ENCODE measurements at regions not wholly inside any gene's neighbourhood (a gene's known extent, or its start where the extent isn't known, plus 50 kb on each side); places are given as distances from the start of the nearest gene placed in this dataset.

DNA sequence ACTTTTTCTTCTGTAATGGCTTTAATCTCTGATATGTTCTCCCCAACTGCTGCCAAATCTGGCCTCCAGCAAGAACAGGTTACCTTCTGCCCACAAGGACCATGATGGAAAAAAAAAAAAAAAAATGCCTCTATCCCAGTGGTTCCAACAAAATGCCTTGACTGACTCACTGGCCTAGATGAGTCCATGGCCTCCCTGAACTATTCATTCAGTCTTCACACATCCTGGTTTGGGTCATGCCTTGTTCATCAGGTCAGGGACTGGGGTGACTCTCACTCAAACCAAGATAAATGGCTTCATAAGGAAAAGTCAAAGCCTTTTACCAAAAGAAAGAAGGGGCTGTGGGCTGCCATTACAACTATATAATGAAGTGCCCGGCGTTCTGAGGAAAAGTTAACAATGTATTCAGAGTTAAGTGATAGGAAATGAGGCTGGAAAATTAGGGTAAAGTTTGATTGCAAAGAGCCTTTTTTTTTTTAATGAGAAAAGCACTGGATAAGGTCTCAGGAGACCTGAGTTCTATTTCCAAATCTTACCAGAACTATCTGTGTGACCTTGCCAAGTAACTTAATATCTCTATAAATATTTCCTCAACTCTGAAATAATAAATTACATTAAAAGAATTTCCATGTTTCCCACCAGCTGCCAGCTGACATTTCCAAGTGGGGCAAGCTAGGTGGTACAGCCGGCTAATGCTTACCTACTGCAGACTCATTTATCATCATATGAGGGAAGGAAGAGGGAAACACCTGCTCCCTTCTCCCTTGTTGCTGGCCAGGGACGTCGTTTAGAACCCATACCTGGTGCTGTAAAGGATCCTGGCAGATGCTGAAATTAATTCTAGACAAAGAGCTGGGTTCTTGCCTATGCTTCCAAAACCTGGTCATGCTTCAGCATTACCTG, 380.0 kb upstream of the MARCKS start:
- Histone ChIP-seq H3K4ac (ENCODE audit: low read depth in 1 of 2, low read length in 2 of 2) (no peak overlapping the region), H3K79me1 (replicated peaks; ENCODE audit: low read length, poor library complexity, severe bottlenecking) (no peaks in the 10 kb centered on the region), H3K27ac (ENCODE audit: low read length, poor library complexity, severe bottlenecking) (no peak overlapping the region), H2BK5ac (ENCODE audit: low read depth, low read length, poor library complexity, severe bottlenecking) (no peak overlapping the region), H3K23ac (ENCODE audit: low read length in 2 of 2) (no peak overlapping the region), H2BK15ac (ENCODE audit: low read depth, poor library complexity, severe bottlenecking) (no peak overlapping the region), H3K27me3 (ENCODE audit: control insufficient read depth in 1 of 2, insufficient read depth in 1 of 2, low read length in 2 of 2) (no peaks in the 10 kb centered on the region), H3K9ac (ENCODE audit: low read length) (no peak overlapping the region), H3K9me3 (ENCODE audit: control insufficient read depth, low read length) (no peaks in the 10 kb centered on the region), H2BK12ac (ENCODE audit: low read length in 2 of 2) (no peak overlapping the region), H4K8ac (ENCODE audit: low read length) (no peak overlapping the region), H4K91ac (ENCODE audit: low read length) (no peak overlapping the region), H2AK5ac (ENCODE audit: low read length, severe bottlenecking) (no peak overlapping the region), H3K4me1 (ENCODE audit: control insufficient read depth, insufficient read depth, low read depth, low read length) (no peaks in the 10 kb centered on the region), H3K18ac (ENCODE audit: low read depth in 1 of 2, low read length in 2 of 2) (no peak overlapping the region), H3K14ac (ENCODE audit: low read length in 2 of 2) (no peak overlapping the region), H3K4me3 (ENCODE audit: insufficient read depth in 1 of 2, low read depth in 1 of 2, low read length in 2 of 2) (no peak overlapping the region), H2BK120ac (ENCODE audit: low read depth, low read length) (no peak overlapping the region), H3K4me2 (ENCODE audit: low read length, poor library complexity, severe bottlenecking) (no peak overlapping the region), H3K36me3 (ENCODE audit: control insufficient read depth in 1 of 2, insufficient read depth in 2 of 2, low read depth in 1 of 2, low read length in 2 of 2) (no peaks in the 10 kb centered on the region), H2AFZ (ENCODE audit: low read depth, low read length) (no peak overlapping the region)
- no peak for DNase-seq
- 91% methylated on average over 3 of the region's 5 CpGs for WGBS

DNA sequence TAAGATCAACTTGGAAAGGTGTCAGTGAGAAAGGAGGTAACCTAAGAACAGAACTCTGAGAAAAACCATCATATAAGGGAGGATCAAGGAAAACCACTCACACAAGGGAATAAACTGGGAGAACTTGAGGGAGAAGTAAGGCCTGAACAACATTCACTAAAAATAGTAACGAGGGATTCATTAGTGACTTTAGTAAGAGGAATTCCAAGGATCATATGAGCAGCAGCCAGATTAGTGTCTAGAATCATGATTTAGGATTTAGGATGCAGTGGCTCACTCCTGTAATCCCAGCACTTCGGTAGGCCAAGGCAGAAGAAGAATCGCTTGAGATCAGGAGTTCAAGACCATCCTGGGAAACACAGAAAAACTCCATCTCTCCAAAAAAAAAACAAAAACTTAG, 376.5 kb upstream of the MARCKS start:
- Histone ChIP-seq H3K4me2 (ENCODE audit: low read length, poor library complexity, severe bottlenecking) (no peak overlapping the region), H2BK12ac (ENCODE audit: low read length in 2 of 2) (no peak overlapping the region), H2BK5ac (ENCODE audit: low read depth, low read length, poor library complexity, severe bottlenecking) (no peak overlapping the region), H3K36me3 (ENCODE audit: control insufficient read depth in 1 of 2, insufficient read depth in 2 of 2, low read depth in 1 of 2, low read length in 2 of 2) (no peaks in the 10 kb centered on the region), H3K9ac (ENCODE audit: low read length) (no peak overlapping the region), H3K23ac (ENCODE audit: low read length in 2 of 2) (no peak overlapping the region), H3K27ac (ENCODE audit: low read length, poor library complexity, severe bottlenecking) (no peak overlapping the region), H2BK15ac (ENCODE audit: low read depth, poor library complexity, severe bottlenecking) (no peak overlapping the region), H3K4ac (ENCODE audit: low read depth in 1 of 2, low read length in 2 of 2) (no peak overlapping the region), H3K14ac (ENCODE audit: low read length in 2 of 2) (no peak overlapping the region), H2BK120ac (ENCODE audit: low read depth, low read length) (no peak overlapping the region), H3K18ac (ENCODE audit: low read depth in 1 of 2, low read length in 2 of 2) (no peak overlapping the region), H4K8ac (ENCODE audit: low read length) (no peak overlapping the region), H3K4me3 (ENCODE audit: insufficient read depth in 1 of 2, low read depth in 1 of 2, low read length in 2 of 2) (no peak overlapping the region), H3K27me3 (ENCODE audit: control insufficient read depth in 1 of 2, insufficient read depth in 1 of 2, low read length in 2 of 2) (no peaks in the 10 kb centered on the region), H2AK5ac (ENCODE audit: low read length, severe bottlenecking) (no peak overlapping the region), H3K4me1 (ENCODE audit: control insufficient read depth, insufficient read depth, low read depth, low read length) (no peaks in the 10 kb centered on the region), H3K79me1 (replicated peaks; ENCODE audit: low read length, poor library complexity, severe bottlenecking) (no peaks in the 10 kb centered on the region), H3K9me3 (ENCODE audit: control insufficient read depth, low read length) (no peaks in the 10 kb centered on the region), H4K91ac (ENCODE audit: low read length) (no peak overlapping the region), H2AFZ (ENCODE audit: low read depth, low read length) (no peak overlapping the region)
- DNase-seq, result no peak
- 88% methylated on average over 2 of the region's 3 CpGs for WGBS

- no peak overlapping the region for H2BK15ac ChIP-seq (ENCODE audit: low read depth, poor library complexity, severe bottlenecking)
- H3K4me1 ChIP-seq (ENCODE audit: control insufficient read depth, insufficient read depth, low read depth, low read length), result no peaks in the 10 kb centered on the region
- no peaks in the 10 kb centered on the region for H3K9me3 ChIP-seq (ENCODE audit: control insufficient read depth, low read length)
- H3K18ac ChIP-seq (ENCODE audit: low read depth in 1 of 2, low read length in 2 of 2), result no peak overlapping the region
- H3K36me3 ChIP-seq (ENCODE audit: control insufficient read depth in 1 of 2, insufficient read depth in 2 of 2, low read depth in 1 of 2, low read length in 2 of 2), result no peaks in the 10 kb centered on the region
- H3K23ac ChIP-seq (ENCODE audit: low read length in 2 of 2), result no peak overlapping the region
- no peak overlapping the region for H2BK120ac ChIP-seq (ENCODE audit: low read depth, low read length)
- H3K9ac ChIP-seq (ENCODE audit: low read length), result no peak overlapping the region
- DNase-seq, result peak; percentile 26
- H3K4me2 ChIP-seq (ENCODE audit: low read length, poor library complexity, severe bottlenecking), result no peak overlapping the region
- no peak overlapping the region for H3K14ac ChIP-seq (ENCODE audit: low read length in 2 of 2)
- no peaks in the 10 kb centered on the region for H3K79me1 ChIP-seq (replicated peaks; ENCODE audit: low read length, poor library complexity, severe bottlenecking)
- no peak overlapping the region for H2BK12ac ChIP-seq (ENCODE audit: low read length in 2 of 2)
- H3K4ac ChIP-seq (ENCODE audit: low read depth in 1 of 2, low read length in 2 of 2), result no peak overlapping the region
- peak overlapping the region; percentile 39 for H4K8ac ChIP-seq (ENCODE audit: low read length)
- H2BK5ac ChIP-seq (ENCODE audit: low read depth, low read length, poor library complexity, severe bottlenecking), result no peak overlapping the region
- no peak overlapping the region for H3K4me3 ChIP-seq (ENCODE audit: insufficient read depth in 1 of 2, low read depth in 1 of 2, low read length in 2 of 2)
- H2AFZ ChIP-seq (ENCODE audit: low read depth, low read length), result no peak overlapping the region
- H4K91ac ChIP-seq (ENCODE audit: low read length), result no peak overlapping the region
- no peak overlapping the region for H2AK5ac ChIP-seq (ENCODE audit: low read length, severe bottlenecking)
- H3K27me3 ChIP-seq (ENCODE audit: control insufficient read depth in 1 of 2, insufficient read depth in 1 of 2, low read length in 2 of 2), result no peaks in the 10 kb centered on the region
- WGBS, result 80% methylated on average over 4 of the region's 4 CpGs
- no peak overlapping the region for H3K27ac ChIP-seq (ENCODE audit: low read length, poor library complexity, severe bottlenecking)
Observed at GRCh38 chr6:113481458-113481857, 375.7 kb upstream of the MARCKS start.

GRCh38 chr6:113481910-113482309, 375.2 kb upstream of the MARCKS start:
- no peaks in the 10 kb centered on the region for H3K79me1 ChIP-seq (replicated peaks; ENCODE audit: low read length, poor library complexity, severe bottlenecking)
- no peaks in the 10 kb centered on the region for H3K27me3 ChIP-seq (ENCODE audit: control insufficient read depth in 1 of 2, insufficient read depth in 1 of 2, low read length in 2 of 2)
- H4K91ac ChIP-seq (ENCODE audit: low read length), result no peak overlapping the region
- no peak overlapping the region for H2AFZ ChIP-seq (ENCODE audit: low read depth, low read length)
- H3K9ac ChIP-seq (ENCODE audit: low read length), result no peak overlapping the region
- H3K4ac ChIP-seq (ENCODE audit: low read depth in 1 of 2, low read length in 2 of 2), result no peak overlapping the region
- no peaks in the 10 kb centered on the region for H3K4me1 ChIP-seq (ENCODE audit: control insufficient read depth, insufficient read depth, low read depth, low read length)
- no peak overlapping the region for H3K14ac ChIP-seq (ENCODE audit: low read length in 2 of 2)
- H3K4me3 ChIP-seq (ENCODE audit: insufficient read depth in 1 of 2, low read depth in 1 of 2, low read length in 2 of 2), result no peak overlapping the region
- no peak overlapping the region for H3K23ac ChIP-seq (ENCODE audit: low read length in 2 of 2)
- no peak overlapping the region for H3K27ac ChIP-seq (ENCODE audit: low read length, poor library complexity, severe bottlenecking)
- no peak for DNase-seq
- H3K9me3 ChIP-seq (ENCODE audit: control insufficient read depth, low read length), result no peaks in the 10 kb centered on the region
- H3K4me2 ChIP-seq (ENCODE audit: low read length, poor library complexity, severe bottlenecking), result no peak overlapping the region
- H2BK5ac ChIP-seq (ENCODE audit: low read depth, low read length, poor library complexity, severe bottlenecking), result no peak overlapping the region
- no peak overlapping the region for H2BK15ac ChIP-seq (ENCODE audit: low read depth, poor library complexity, severe bottlenecking)
- no peak overlapping the region for H2BK12ac ChIP-seq (ENCODE audit: low read length in 2 of 2)
- H3K18ac ChIP-seq (ENCODE audit: low read depth in 1 of 2, low read length in 2 of 2), result no peak overlapping the region
- H4K8ac ChIP-seq (ENCODE audit: low read length), result no peak overlapping the region
- no peak overlapping the region for H2AK5ac ChIP-seq (ENCODE audit: low read length, severe bottlenecking)
- no peaks in the 10 kb centered on the region for H3K36me3 ChIP-seq (ENCODE audit: control insufficient read depth in 1 of 2, insufficient read depth in 2 of 2, low read depth in 1 of 2, low read length in 2 of 2)
- no peak overlapping the region for H2BK120ac ChIP-seq (ENCODE audit: low read depth, low read length)

Data from mesenchymal stem cell (in vitro differentiated cells and primary cell).